SK-N-SH treated with all-trans-retinoic acid at 6 μM for 48 hours (cell line): ENCODE measurements at regions not wholly inside any gene's neighbourhood (a gene's known extent, or its start where the extent isn't known, plus 50 kb on each side); places are given as distances from the start of the nearest gene placed in this dataset.

Source experiments
- ATAC-seq: fragments of 200-7000 bp; cut with Tn5 transposase; 3 replicates; pipeline ENCODE4 v1.9.1; 2020; ENCODE audit warnings: mild to moderate bottlenecking, moderate library complexity
- ARNTL ChIP-seq: fragments of 450-650 bp; formaldehyde crosslinking; IDR thresholded peaks from 2 replicates; pipeline ENCODE4 v1.5.0; 2020; ENCODE audit warnings: low read depth, mild to moderate bottlenecking, moderate library complexity, borderline replicate concordance
- BACH2 ChIP-seq: fragments of 250-450 bp; sonication (Bioruptor Pico); IDR thresholded peaks from 2 replicates; pipeline ENCODE4 v1.9.0; 2021; ENCODE audit warnings: mild to moderate bottlenecking, borderline replicate concordance
- CSDC2 ChIP-seq: fragments of 250-450 bp; sonication (Bioruptor Pico); IDR thresholded peaks from 2 replicates; pipeline ENCODE4 v1.5.0; 2020; ENCODE audit warnings: mild to moderate bottlenecking, moderate library complexity
- CSRNP3 ChIP-seq: fragments of 250-450 bp; sonication (Bioruptor Pico); IDR thresholded peaks from 2 replicates; pipeline ENCODE4 v1.5.1; 2021; ENCODE audit warnings: mild to moderate bottlenecking, moderate library complexity
- ESRRG ChIP-seq: fragments of 250-450 bp; sonication (Bioruptor Pico); IDR thresholded peaks from 2 replicates; pipeline ENCODE4 v1.6.1; 2021; ENCODE audit warnings: mild to moderate bottlenecking
- GLIS3 ChIP-seq: fragments of 250-450 bp; sonication (Bioruptor Pico); IDR thresholded peaks from 2 replicates; pipeline ENCODE4 v1.5.0; 2020; ENCODE audit warnings: mild to moderate bottlenecking, moderate library complexity
- ISL1 ChIP-seq: fragments of 250-450 bp; sonication (Bioruptor Pico); IDR thresholded peaks from 2 replicates; pipeline ENCODE4 v2.1.2; 2022; ENCODE audit warnings: mild to moderate bottlenecking, moderate library complexity
- OSR1 ChIP-seq: fragments of 250-450 bp; sonication (Bioruptor Pico); IDR thresholded peaks from 2 replicates; pipeline ENCODE4 v1.8.0; 2022; ENCODE audit warnings: moderate library complexity, mild to moderate bottlenecking, inconsistent platforms
- POU6F1 ChIP-seq: fragments of 250-450 bp; sonication (Bioruptor Pico); IDR thresholded peaks from 2 replicates; pipeline ENCODE4 v1.8.0; 2021; ENCODE audit warnings: low read depth, mild to moderate bottlenecking, moderate library complexity, borderline replicate concordance
- PPARA ChIP-seq: fragments of 250-450 bp; sonication (Bioruptor Pico); IDR thresholded peaks from 2 replicates; pipeline ENCODE4 v1.5.0; 2020; ENCODE audit warnings: mild to moderate bottlenecking, borderline replicate concordance
- RARB ChIP-seq: fragments of 250-450 bp; sonication (Bioruptor Pico); IDR thresholded peaks from 2 replicates; pipeline ENCODE4 v1.8.0; 2021; ENCODE audit warnings: mild to moderate bottlenecking, moderate library complexity
- SNAI2 ChIP-seq: fragments of 250-450 bp; sonication (Bioruptor Pico); IDR thresholded peaks from 2 replicates; pipeline ENCODE4 v1.5.0; 2020; ENCODE audit warnings: mild to moderate bottlenecking, moderate library complexity
- TCF4 ChIP-seq: fragments of 250-450 bp; sonication (Bioruptor Pico); IDR thresholded peaks from 2 replicates; pipeline ENCODE4 v1.8.0; 2021; ENCODE audit warnings: mild to moderate bottlenecking, moderate library complexity, borderline replicate concordance
- TOX ChIP-seq: fragments of 250-450 bp; sonication (Bioruptor Pico); IDR thresholded peaks from 2 replicates; pipeline ENCODE4 v1.8.0; 2021; ENCODE audit warnings: mild to moderate bottlenecking, moderate library complexity, borderline replicate concordance
- ZC3H10 ChIP-seq: fragments of 250-450 bp; sonication (Bioruptor Pico); IDR thresholded peaks from 2 replicates; pipeline ENCODE4 v1.5.1; 2021; ENCODE audit warnings: mild to moderate bottlenecking, moderate library complexity
- ZFP3 ChIP-seq: fragments of 250-450 bp; sonication (Bioruptor Pico); IDR thresholded peaks from 2 replicates; pipeline ENCODE4 v1.5.0; 2020; ENCODE audit warnings: mild to moderate bottlenecking, moderate library complexity
- ZFP30 ChIP-seq: fragments of 450-650 bp; formaldehyde crosslinking; IDR thresholded peaks from 2 replicates; pipeline ENCODE4 v1.5.0; 2022; ENCODE audit warnings: mild to moderate bottlenecking, moderate library complexity
- ZNF565 ChIP-seq: fragments of 450-650 bp; formaldehyde crosslinking; conservative IDR thresholded peaks from 2 replicates; pipeline ENCODE4 v1.5.0; 2020; ENCODE audit warnings: low read depth, mild to moderate bottlenecking, moderate library complexity
- ZNF70 ChIP-seq: fragments of 450-650 bp; formaldehyde crosslinking; IDR thresholded peaks from 2 replicates; pipeline ENCODE4 v1.5.0; 2020; ENCODE audit warnings: mild to moderate bottlenecking, moderate library complexity
- ZNF8 ChIP-seq: fragments of 450-650 bp; formaldehyde crosslinking; IDR thresholded peaks from 2 replicates; pipeline ENCODE4 v1.5.0; 2020; ENCODE audit warnings: mild to moderate bottlenecking, moderate library complexity
- TF ChIP-seq, protein P1 (sequence below): fragments of 250-450 bp; sonication (Bioruptor Pico); IDR thresholded peaks from 2 replicates; pipeline ENCODE4 v1.8.0; 2020; ENCODE audit warnings: mild to moderate bottlenecking, moderate library complexity, borderline replicate concordance
- TF ChIP-seq, protein P2 (sequence below): fragments of 250-450 bp; sonication (Bioruptor Pico); IDR thresholded peaks from 2 replicates; pipeline ENCODE4 v1.5.1; 2020; ENCODE audit warnings: low read depth, mild to moderate bottlenecking, moderate library complexity

DNA sequence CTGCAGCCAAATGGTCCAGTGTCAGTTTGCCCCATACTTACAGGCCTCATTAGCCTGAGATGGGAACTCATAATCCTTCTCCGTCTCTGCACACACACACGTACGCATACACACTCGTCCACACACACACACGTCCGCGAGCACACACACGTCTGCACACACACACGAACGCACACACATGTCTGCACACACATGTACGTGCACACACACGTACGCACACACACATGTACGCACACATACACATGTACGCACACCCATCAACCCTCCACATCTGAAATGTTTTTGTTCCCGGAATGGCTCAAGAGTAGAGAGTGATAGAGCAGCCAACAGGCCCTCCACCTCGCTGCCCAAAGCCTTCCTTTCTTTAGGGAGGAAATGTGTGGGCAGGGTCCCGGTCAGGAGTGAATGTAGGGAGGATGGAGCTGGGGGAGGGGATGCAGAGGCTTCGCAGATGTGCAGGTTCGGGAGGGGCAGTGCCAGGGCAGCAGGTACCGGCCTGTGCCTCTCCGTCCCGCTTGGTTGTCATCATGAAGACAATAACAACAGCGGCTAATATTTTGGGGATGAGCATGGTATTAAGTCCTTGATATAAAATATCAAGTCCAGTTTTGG lies 52.7 kb downstream of the PTGR3 start (continued):
- no peak for TF ChIP-seq RARB

GRCh38 chr18:75154997-75155396 lies 53.9 kb downstream of the PTGR3 start:
- TF ChIP-seq SNAI2 (CRISPR knock-in tag) (no peak), TCF4 (CRISPR knock-in tag) (no peak)

GRCh38 chr18:75154259-75154658 lies 54.7 kb downstream of the PTGR3 start:
- TF ChIP-seq GLIS3 (CRISPR knock-in tag) (no peak), ESRRG (CRISPR knock-in tag) (no peak), ZC3H10 (CRISPR knock-in tag) (no peak), SNAI2 (CRISPR knock-in tag) (no peak), OSR1 (CRISPR knock-in tag) (no peak), ARNTL (CRISPR knock-in tag) (no peak), CSRNP3 (CRISPR knock-in tag) (no peak), ISL1 (no peak), TOX (CRISPR knock-in tag) (no peak), POU6F1 (no peak), ZFP3 (no peak), ZNF70 (CRISPR knock-in tag) (no peak), TCF4 (CRISPR knock-in tag) (no peak), BACH2 (CRISPR knock-in tag) (no peak), ZFP30 (CRISPR knock-in tag) (no peak), RARB (no peak), PPARA (CRISPR knock-in tag) (no peak), ZNF8 (CRISPR knock-in tag) (no peak), ZNF565 (CRISPR knock-in tag) (no peak)
- TF ChIP-seq, protein P1, sequence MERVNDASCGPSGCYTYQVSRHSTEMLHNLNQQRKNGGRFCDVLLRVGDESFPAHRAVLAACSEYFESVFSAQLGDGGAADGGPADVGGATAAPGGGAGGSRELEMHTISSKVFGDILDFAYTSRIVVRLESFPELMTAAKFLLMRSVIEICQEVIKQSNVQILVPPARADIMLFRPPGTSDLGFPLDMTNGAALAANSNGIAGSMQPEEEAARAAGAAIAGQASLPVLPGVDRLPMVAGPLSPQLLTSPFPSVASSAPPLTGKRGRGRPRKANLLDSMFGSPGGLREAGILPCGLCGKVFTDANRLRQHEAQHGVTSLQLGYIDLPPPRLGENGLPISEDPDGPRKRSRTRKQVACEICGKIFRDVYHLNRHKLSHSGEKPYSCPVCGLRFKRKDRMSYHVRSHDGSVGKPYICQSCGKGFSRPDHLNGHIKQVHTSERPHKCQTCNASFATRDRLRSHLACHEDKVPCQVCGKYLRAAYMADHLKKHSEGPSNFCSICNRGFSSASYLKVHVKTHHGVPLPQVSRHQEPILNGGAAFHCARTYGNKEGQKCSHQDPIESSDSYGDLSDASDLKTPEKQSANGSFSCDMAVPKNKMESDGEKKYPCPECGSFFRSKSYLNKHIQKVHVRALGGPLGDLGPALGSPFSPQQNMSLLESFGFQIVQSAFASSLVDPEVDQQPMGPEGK (CRISPR knock-in tag): no peak

More at GRCh38 chr18:75154997-75155396, 53.9 kb downstream of the PTGR3 start:
- ATAC-seq: no peak

DNA sequence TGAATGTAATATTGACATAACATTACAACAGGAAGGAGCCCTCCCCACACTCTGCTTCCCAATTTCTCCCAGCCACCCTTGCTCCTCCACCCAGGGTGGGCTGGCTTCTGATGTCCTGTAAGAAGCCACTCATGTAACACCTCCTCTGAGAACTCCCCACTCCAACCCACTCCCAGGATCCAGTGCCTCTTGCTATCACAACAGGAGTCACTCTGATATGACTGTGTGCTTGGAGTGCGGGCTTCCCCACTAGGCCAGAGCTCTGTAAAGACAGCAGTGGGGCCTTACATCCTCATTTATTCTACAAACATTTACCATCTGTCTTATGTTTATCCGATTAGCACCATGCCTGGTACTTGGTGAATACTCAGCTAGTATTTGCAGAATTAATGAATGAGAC lies 65.1 kb downstream of the PTGR3 start:
- no peak for TF ChIP-seq ZFP30 (CRISPR knock-in tag)
- TF ChIP-seq BACH2 (CRISPR knock-in tag): no peak
- no peak for ATAC-seq

More at GRCh38 chr18:75154259-75154658, 54.7 kb downstream of the PTGR3 start:
- ATAC-seq: no peak

DNA sequence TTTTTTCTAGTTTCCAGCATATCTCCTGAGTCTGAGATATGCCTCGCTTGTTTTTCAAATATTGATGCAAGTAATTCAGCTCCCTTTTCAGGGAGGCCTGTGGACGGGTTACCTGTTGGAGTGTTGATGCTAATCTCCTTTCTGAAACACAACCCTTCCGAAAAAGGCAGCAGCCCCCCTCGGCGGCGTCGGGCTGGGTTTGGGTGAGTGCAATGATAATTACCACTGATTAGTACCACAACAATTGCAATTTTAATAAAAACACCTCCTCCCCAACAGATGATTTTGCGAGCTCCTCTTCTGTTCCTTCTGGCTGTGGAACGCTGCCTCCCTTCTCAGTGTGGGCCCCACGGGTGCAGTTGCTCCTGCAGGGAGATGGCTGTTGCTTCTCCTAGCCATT lies 66.3 kb downstream of the PTGR3 start:
- no peak for ATAC-seq
- TF ChIP-seq ARNTL (CRISPR knock-in tag) (no peak), TOX (CRISPR knock-in tag) (no peak), SNAI2 (CRISPR knock-in tag) (no peak), BACH2 (CRISPR knock-in tag) (no peak), POU6F1 (no peak), CSDC2 (CRISPR knock-in tag) (no peak), RARB (no peak), TCF4 (CRISPR knock-in tag) (no peak), GLIS3 (CRISPR knock-in tag) (no peak), ESRRG (CRISPR knock-in tag) (no peak)
- TF ChIP-seq, protein P2, sequence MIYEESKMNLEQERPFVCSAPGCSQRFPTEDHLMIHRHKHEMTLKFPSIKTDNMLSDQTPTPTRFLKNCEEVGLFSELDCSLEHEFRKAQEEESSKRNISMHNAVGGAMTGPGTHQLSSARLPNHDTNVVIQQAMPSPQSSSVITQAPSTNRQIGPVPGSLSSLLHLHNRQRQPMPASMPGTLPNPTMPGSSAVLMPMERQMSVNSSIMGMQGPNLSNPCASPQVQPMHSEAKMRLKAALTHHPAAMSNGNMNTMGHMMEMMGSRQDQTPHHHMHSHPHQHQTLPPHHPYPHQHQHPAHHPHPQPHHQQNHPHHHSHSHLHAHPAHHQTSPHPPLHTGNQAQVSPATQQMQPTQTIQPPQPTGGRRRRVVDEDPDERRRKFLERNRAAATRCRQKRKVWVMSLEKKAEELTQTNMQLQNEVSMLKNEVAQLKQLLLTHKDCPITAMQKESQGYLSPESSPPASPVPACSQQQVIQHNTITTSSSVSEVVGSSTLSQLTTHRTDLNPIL (CRISPR knock-in tag): no peak
- TF ChIP-seq, protein P1 (CRISPR knock-in tag): no peak
